Activated naive CD8-positive, alpha-beta T cell (primary cell): ENCODE measurements at regions not wholly inside any gene's neighbourhood (a gene's known extent, or its start where the extent isn't known, plus 50 kb on each side); places are given as distances from the start of the nearest gene placed in this dataset.

ENCODE experiments used
- H3K27ac Mint-ChIP-seq: one replicate; pipeline ENCODE4 v1.8.0; 2021; ENCODE audit warnings: mixed read lengths
- H3K27me3 Mint-ChIP-seq: one replicate; pipeline ENCODE4 v1.8.0; 2021; ENCODE audit warnings: mixed read lengths
- H3K36me3 Mint-ChIP-seq: one replicate; pipeline ENCODE4 v1.8.0; 2021; ENCODE audit warnings: mixed read lengths
- H3K4me1 Mint-ChIP-seq: one replicate; pipeline ENCODE4 v1.8.0; 2021; ENCODE audit warnings: low read depth, mixed read lengths
- H3K4me3 Mint-ChIP-seq: one replicate; pipeline ENCODE4 v1.8.0; 2021; ENCODE audit warnings: mild to moderate bottlenecking, mixed read lengths
- H3K9me3 Mint-ChIP-seq: one replicate; pipeline ENCODE4 v1.8.0; 2021; ENCODE audit warnings: low read depth, mixed read lengths

DNA sequence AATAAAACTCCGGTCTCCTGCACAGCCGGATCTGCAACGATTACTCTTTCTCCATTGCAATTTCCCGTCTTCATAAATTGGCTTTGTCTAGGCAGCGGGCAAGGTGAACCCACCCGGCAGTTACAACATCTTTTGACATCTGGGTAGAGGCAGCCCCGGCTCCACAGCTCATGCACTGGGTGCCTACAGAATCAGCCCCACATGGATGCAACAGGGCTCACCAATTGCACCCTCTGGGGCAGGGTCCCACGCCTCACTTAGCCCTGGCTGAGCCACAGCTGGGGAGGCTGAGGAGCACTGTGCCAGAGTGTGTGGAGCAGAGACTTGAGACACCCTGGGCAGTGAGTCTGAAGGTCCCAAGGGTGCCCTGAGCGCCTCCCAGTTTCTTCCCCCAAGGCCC is 710.2 kb downstream of the TBC1D22A start:
- no peaks in the 10 kb centered on the region for H3K36me3 Mint-ChIP-seq
- no peak overlapping the region for H3K4me3 Mint-ChIP-seq
- H3K27ac Mint-ChIP-seq: no peak overlapping the region
- H3K27me3 Mint-ChIP-seq: peaks cover 13% of the 10 kb centered on the region
- H3K4me1 Mint-ChIP-seq: peaks cover 16% of the 10 kb centered on the region
- no peaks in the 10 kb centered on the region for H3K9me3 Mint-ChIP-seq

DNA sequence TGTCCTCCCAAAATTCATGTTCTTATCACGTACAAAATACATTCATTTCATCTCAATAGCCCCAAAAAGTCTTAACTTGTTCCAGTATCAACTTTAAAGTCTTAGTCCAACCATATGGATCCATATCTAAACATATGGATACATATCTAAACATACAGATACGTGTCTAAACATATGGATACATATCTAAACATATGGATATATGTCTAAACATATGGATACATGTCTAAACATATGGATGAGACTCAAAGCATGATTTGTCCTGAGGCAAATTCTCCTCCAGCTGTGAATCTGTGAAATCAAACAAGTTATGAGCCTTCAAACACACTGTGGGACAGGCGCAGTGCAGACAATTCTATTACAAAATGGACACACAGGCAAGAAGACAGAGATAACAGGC is 709.0 kb downstream of the TBC1D22A start:
- H3K36me3 Mint-ChIP-seq: peaks cover 2% of the 10 kb centered on the region
- H3K9me3 Mint-ChIP-seq: peaks cover 3% of the 10 kb centered on the region
- no peak overlapping the region for H3K27ac Mint-ChIP-seq
- H3K4me1 Mint-ChIP-seq: peaks cover 16% of the 10 kb centered on the region
- H3K27me3 Mint-ChIP-seq: peaks cover 14% of the 10 kb centered on the region
- H3K4me3 Mint-ChIP-seq: no peak overlapping the region

DNA sequence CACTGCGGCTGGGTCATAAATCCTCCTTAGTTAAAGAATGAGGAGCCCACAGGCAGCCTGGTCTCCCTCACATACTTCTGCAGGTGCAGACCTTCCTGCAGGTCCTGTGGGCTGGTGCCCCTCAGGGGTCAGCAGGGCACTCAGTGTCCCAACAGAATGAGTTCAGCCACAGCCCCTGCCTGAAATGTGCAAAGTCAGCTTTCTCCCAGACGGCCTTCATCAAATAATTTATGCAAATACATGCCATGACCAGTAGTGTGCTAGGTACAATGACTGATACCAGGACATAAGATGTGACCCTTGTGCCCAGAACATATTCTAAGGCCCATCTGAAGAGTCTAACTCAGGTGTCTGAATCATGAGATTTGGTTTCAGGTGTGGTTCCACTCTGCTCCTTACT is 703.4 kb downstream of the TBC1D22A start:
- H3K36me3 Mint-ChIP-seq: peaks cover 3% of the 10 kb centered on the region
- H3K27me3 Mint-ChIP-seq: peaks cover 10% of the 10 kb centered on the region
- no peak overlapping the region for H3K4me3 Mint-ChIP-seq
- H3K4me1 Mint-ChIP-seq: no peaks in the 10 kb centered on the region
- peaks cover 5% of the 10 kb centered on the region for H3K9me3 Mint-ChIP-seq
- H3K27ac Mint-ChIP-seq: no peak overlapping the region

DNA sequence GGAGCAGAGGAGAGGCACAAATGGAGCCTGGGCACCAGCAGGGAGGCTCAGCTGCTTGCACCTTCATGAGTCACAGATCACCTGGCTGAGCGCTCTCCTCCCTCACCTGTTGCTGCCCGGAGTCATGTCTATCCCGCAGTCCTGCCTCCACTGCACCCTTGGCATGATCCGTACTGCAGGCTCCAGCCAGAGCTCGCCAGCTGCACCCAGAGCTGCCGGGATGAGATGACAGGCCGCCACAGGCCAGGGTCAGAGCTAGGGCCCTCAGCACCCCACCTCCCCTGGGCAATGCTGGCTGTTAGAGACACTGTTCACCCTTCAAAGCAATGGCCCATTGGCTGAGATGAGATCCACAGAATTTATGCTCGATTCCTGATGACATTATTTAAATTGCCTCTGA is 702.8 kb downstream of the TBC1D22A start:
- peaks cover 5% of the 10 kb centered on the region for H3K9me3 Mint-ChIP-seq
- no peaks in the 10 kb centered on the region for H3K4me1 Mint-ChIP-seq
- H3K36me3 Mint-ChIP-seq: peaks cover 3% of the 10 kb centered on the region
- H3K4me3 Mint-ChIP-seq: no peak overlapping the region
- H3K27ac Mint-ChIP-seq: no peak overlapping the region
- H3K27me3 Mint-ChIP-seq: peaks cover 10% of the 10 kb centered on the region

DNA sequence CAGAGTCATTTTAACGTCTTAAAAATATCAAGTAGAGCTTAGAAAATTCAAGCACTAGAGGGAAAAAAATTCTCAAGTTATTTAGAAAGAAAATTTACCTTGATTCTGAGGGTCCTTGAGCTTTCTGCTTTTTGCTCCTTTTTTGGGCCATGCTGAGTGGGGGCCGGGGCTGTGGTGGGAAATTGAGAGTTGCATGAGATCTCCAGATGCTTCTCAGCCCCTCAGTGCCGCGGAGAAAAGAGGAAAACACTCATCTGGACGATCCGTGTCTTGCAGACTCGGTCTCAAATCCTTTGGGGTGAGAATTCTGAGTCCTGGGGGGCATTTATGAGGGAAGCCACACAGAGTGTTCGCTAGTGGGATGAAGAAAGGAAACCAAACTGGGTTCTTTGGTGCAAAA is 700.8 kb downstream of the TBC1D22A start:
- Mint-ChIP-seq H3K27ac (no peak overlapping the region), H3K4me3 (no peak overlapping the region), H3K27me3 (peaks cover 9% of the 10 kb centered on the region), H3K36me3 (peaks cover 3% of the 10 kb centered on the region), H3K4me1 (no peaks in the 10 kb centered on the region), H3K9me3 (peaks cover 5% of the 10 kb centered on the region)

DNA sequence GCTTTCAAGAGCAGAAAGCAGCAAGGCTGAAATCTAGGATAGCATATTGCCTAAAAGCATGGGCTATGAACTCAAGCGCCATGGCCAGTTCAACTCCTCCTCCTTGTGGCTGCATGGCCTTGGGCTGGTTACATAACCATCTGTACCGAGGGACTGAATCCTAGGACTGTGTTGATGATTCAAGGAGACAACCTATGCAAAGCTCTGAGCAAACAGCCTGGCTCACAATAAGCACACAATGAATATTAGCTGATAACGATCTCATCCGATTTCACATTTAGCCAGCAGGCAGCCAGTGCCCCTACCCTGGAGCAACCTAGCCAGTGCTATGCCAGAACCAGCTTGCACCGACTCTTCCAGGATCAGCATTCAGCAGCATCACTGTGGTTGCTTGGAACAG is 698.4 kb downstream of the TBC1D22A start:
- no peaks in the 10 kb centered on the region for H3K27me3 Mint-ChIP-seq

DNA sequence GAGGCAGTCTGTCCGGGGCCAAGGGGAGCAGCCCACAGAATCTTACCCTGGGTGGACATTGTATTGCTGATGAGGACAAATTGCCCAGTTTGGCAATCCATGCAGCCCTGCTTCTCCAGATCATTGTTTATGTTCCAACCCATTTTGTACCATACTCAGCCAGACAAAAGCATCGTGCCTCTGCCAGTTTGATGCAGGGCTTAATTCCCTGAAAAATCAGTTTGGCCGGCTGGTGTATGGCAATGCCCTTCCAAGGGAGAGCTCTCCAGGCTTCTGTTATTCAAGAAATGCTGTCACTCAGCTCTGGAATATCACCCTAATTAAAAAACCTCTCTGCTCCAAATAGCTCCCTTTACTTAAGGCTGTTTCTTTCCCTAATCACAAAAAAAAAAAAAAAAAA is 697.7 kb downstream of the TBC1D22A start:
- Mint-ChIP-seq H3K27me3 (no peaks in the 10 kb centered on the region), H3K27ac (no peak overlapping the region), H3K9me3 (peaks cover 3% of the 10 kb centered on the region), H3K4me3 (no peak overlapping the region), H3K4me1 (no peaks in the 10 kb centered on the region), H3K36me3 (no peaks in the 10 kb centered on the region)

More for the DNA sequence above, 698.4 kb downstream of the TBC1D22A start:
- Mint-ChIP-seq H3K36me3 (no peaks in the 10 kb centered on the region), H3K4me3 (no peak overlapping the region), H3K4me1 (no peaks in the 10 kb centered on the region), H3K9me3 (no peaks in the 10 kb centered on the region), H3K27ac (no peak overlapping the region)

DNA sequence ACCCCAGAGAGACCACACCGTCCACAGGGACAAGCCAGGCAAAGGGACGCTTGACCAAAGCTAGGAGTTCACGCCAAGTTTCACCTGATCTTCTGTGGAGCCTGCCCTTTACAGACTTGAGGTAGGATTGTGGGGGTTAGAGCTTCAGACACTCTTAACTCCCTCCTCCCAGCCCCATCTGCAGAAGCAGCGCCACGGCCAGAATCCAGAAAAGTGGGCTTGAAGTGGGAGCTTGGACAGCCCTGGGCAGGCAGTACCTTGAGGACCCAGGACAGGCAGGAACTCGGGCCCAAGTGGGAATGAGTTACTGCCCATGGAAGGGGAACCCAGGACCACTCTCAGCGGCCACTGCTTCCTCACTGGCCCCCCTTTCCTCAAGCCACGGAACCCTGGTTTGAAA is 695.9 kb downstream of the TBC1D22A start:
- Mint-ChIP-seq H3K4me3 (no peak overlapping the region), H3K27me3 (no peaks in the 10 kb centered on the region), H3K4me1 (no peaks in the 10 kb centered on the region), H3K9me3 (peaks cover 13% of the 10 kb centered on the region), H3K36me3 (no peaks in the 10 kb centered on the region), H3K27ac (no peak overlapping the region)

DNA sequence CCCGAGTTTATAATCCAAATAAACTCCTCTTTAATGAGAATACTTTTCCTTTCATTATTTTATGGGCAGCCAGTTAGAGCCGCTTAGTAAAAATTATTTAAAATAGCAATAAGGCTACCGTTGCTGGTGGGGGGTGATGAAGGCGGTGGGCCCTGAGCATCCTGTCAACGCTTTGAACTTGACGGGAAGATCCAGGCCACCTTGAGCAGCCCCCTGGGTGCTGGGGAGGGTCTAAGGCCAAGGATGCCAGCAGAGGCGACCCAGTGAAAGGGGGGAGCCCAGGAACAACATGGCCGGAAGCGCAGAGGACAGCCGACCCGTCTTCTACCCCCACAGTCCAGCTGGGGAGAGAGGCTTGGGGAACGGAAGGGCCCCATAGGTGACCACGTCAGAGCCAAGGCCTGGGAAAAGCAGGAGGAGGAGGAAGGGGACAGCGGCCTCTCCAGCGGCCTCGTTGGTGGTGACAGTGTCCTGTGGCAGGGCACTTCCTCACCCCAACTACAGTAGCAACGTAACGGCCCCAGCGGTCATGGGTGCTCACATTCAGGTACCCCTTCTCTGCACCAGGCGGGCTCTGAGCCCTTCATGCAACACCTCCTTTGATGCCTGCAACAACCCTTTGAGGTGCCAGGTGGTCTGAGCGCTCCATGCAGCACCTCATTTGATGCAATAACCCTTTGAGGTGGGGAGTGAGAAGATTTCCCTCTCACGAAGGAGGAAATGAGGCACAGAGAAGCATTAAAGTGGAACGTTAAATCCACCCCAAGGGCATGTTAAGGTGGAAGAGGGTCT is 695.3 kb downstream of the TBC1D22A start:
- no peak overlapping the region for H3K27ac Mint-ChIP-seq
- H3K27me3 Mint-ChIP-seq: no peaks in the 10 kb centered on the region
- no peaks in the 10 kb centered on the region for H3K36me3 Mint-ChIP-seq
- H3K4me1 Mint-ChIP-seq: no peaks in the 10 kb centered on the region
- no peak overlapping the region for H3K4me3 Mint-ChIP-seq
- peaks cover 19% of the 10 kb centered on the region for H3K9me3 Mint-ChIP-seq

DNA sequence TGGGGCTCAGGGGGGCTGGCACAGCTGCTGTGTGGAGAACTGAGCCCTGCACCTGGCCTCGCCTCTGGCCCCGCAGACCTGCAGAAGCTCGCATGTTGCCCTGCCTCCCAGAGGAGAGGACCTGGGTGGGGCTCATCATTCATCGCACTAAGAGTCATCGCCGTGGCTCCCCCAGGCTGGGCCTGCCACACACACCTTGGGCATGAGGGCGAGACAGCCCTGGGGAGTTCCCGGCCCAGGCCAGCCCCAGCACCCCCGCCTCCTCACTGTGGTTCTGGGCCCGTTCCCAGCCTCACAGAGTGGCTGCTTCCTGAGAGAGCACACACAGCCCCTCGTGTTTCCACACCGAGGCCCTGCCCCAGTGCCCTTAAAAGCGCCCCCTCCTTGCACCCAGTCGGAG is 694.6 kb downstream of the TBC1D22A start:
- peaks cover 1% of the 10 kb centered on the region for H3K27me3 Mint-ChIP-seq
- peaks cover 19% of the 10 kb centered on the region for H3K9me3 Mint-ChIP-seq
- H3K4me1 Mint-ChIP-seq: no peaks in the 10 kb centered on the region
- H3K36me3 Mint-ChIP-seq: no peaks in the 10 kb centered on the region
- no peak overlapping the region for H3K4me3 Mint-ChIP-seq
- no peak overlapping the region for H3K27ac Mint-ChIP-seq

DNA sequence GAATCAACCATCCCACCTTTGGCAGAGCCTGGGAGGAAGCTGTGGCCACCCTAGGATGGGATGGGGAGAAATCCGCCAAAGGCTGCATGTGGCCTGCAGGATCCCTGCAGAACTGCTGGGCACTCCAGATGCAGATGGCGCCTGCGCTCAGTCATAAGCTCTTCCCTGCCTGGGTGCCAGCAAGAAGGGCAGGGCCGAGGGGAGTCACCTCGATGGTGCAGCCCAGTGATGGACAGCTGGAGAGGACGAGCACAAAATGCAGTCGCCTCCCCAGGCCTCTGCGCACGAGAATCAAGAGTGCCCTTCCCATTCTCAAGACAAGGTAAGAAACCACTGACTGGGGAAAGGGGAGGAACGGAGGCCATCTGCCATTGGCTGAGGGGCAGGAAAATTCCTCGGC is 693.6 kb downstream of the TBC1D22A start:
- Mint-ChIP-seq H3K4me3 (no peak overlapping the region), H3K27ac (no peak overlapping the region), H3K4me1 (no peaks in the 10 kb centered on the region), H3K27me3 (peaks cover 1% of the 10 kb centered on the region), H3K36me3 (no peaks in the 10 kb centered on the region), H3K9me3 (peaks cover 19% of the 10 kb centered on the region)

DNA sequence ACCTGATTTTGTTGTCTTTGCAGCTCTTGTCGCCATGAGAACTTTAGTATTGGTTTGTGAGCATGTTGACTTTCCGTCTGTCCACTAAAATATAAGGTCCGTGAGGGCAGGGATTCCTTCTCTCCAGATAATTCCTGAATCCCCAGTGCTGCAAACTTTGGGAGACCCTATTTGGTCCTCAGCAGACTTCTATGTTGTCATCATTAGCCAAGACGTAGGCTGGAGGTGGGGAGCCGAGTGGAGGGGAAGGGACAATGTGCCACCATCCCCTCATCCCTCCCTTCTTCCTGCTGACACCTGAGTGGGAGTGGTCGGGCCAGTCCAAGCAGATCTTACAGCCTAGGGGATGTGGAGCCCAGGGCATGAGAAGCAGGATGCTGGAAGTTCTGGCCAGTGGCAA is 690.6 kb downstream of the TBC1D22A start:
- no peaks in the 10 kb centered on the region for H3K4me1 Mint-ChIP-seq
- H3K9me3 Mint-ChIP-seq: peaks cover 19% of the 10 kb centered on the region
- H3K36me3 Mint-ChIP-seq: no peaks in the 10 kb centered on the region
- no peak overlapping the region for H3K27ac Mint-ChIP-seq
- no peak overlapping the region for H3K4me3 Mint-ChIP-seq
- peaks cover 3% of the 10 kb centered on the region for H3K27me3 Mint-ChIP-seq

DNA sequence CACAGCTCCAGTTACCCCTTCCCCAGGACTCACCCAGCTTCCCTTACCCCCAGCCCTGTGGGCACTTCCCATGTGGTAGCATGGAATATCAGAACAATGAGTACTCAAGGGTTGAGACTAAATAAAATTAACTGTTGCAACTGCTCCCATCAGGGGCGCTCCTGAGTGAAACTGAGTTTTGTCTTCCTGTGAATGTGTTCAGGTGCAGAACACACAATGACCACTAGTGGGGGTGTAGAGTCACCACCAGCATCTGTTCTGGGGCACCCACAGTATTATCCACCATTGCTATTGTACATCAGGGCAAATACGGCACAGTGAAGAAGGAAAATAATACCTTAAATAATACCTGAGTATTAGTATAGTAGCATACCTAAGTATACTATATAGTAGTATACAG is 689.7 kb downstream of the TBC1D22A start:
- H3K36me3 Mint-ChIP-seq: no peaks in the 10 kb centered on the region
- no peaks in the 10 kb centered on the region for H3K4me1 Mint-ChIP-seq
- H3K27ac Mint-ChIP-seq: no peak overlapping the region
- H3K9me3 Mint-ChIP-seq: peaks cover 19% of the 10 kb centered on the region
- no peak overlapping the region for H3K4me3 Mint-ChIP-seq
- peaks cover 7% of the 10 kb centered on the region for H3K27me3 Mint-ChIP-seq

DNA sequence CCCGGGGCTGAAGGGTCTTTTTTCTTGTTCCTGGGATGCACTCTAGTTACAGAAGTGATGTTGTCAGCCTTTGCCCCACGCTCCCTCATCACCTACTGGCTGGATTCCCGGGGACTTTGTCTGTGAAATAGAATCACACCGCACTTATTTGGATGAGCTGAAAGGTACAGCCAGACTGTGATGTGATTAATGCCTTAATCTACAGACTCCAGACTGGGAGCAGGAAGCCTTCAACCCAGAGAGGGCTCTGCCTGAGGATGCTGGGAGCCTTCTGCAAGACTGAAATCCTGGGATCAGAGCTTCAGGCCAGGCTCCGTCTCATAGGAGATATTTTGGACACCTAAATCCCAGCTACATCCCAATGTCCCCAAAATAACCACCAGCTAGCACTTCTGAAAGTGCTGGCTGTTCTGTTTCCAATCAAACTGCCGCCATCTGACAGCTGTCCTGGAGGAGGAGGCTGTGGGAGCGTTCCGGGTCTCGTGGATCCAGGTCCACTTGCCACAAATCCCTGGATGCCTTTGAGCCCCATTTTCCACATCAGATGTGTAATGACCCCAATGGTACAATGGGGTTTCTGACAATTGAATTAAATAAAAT is 688.5 kb downstream of the TBC1D22A start:
- Mint-ChIP-seq H3K4me1 (no peaks in the 10 kb centered on the region), H3K27me3 (peaks cover 7% of the 10 kb centered on the region), H3K36me3 (no peaks in the 10 kb centered on the region), H3K4me3 (no peak overlapping the region), H3K9me3 (peaks cover 19% of the 10 kb centered on the region), H3K27ac (no peak overlapping the region)

DNA sequence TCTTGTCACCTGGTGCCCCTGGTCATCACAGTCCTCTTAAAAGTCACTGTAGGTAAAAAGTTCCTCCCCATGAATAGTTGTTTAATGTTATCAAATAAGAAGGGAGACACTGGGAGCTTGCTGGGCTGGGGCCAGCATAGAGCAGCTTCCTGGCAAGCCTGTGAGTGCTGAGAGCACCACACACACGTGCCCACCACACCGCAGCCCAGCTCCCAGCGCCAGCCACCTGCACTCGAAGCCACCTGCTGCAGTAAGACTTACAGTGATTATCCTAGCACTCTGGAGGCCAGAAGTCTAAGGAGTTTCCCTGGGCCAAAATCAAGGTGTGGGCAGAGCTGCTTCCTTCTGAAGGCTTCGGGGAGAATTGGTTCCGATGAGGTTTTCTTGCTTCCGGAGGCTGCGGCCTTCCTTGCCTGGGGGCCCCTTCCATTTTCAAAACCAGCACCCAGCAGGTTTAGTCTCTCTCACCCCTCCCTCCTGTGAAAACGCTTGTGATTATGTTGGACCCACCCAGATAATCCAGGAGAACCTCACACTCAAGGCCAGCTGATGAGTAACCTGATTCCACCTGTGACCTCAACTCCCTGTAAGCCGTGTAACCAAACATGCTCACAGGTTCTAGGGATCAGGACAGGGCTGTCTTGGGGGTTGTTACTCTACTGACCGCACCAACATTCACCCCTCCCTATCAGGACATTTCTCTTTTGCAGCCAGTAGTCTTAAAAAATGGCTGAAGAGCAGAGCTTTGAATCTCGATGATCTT is 687.2 kb downstream of the TBC1D22A start:
- peaks cover 12% of the 10 kb centered on the region for H3K9me3 Mint-ChIP-seq
- no peaks in the 10 kb centered on the region for H3K36me3 Mint-ChIP-seq
- no peak overlapping the region for H3K27ac Mint-ChIP-seq
- no peak overlapping the region for H3K4me3 Mint-ChIP-seq
- peaks cover 7% of the 10 kb centered on the region for H3K27me3 Mint-ChIP-seq
- H3K4me1 Mint-ChIP-seq: no peaks in the 10 kb centered on the region
